Cardiac fibroblast (primary cell): ENCODE measurements at regions not wholly inside any gene's neighbourhood (a gene's known extent, or its start where the extent isn't known, plus 50 kb on each side); places are given as distances from the start of the nearest gene placed in this dataset.
"Not testable (repeated sequence)": the region's sequence is repeated elsewhere in the genome, so short reads cannot be mapped to it uniquely, and the experiment has no call there.

Experiments
- DNase-seq, 2 donors: peaks; one replicate each; pipeline versions ENCODE4 v3.0.0 to v3.0.0-alpha.2; 2010; ENCODE audit warnings: low read depth in 2 of 2
- H3K4me3 ChIP-seq, 2 donors: replicated peaks in 1 of 2; 1 replicate in 1 of 2; 2 replicates in 1 of 2; pipeline ENCODE4 v1.5.1; 2011; ENCODE audit warnings: low read depth in 2 of 2, low read length in 2 of 2, mild to moderate bottlenecking in 2 of 2, moderate library complexity in 1 of 2
- TF ChIP-seq, protein P1 (sequence below): IDR thresholded peaks from one replicate; pipeline ENCODE4 v1.5.1; 2011; ENCODE audit warnings: low read depth, mild to moderate bottlenecking, low read length, inconsistent platforms

DNA sequence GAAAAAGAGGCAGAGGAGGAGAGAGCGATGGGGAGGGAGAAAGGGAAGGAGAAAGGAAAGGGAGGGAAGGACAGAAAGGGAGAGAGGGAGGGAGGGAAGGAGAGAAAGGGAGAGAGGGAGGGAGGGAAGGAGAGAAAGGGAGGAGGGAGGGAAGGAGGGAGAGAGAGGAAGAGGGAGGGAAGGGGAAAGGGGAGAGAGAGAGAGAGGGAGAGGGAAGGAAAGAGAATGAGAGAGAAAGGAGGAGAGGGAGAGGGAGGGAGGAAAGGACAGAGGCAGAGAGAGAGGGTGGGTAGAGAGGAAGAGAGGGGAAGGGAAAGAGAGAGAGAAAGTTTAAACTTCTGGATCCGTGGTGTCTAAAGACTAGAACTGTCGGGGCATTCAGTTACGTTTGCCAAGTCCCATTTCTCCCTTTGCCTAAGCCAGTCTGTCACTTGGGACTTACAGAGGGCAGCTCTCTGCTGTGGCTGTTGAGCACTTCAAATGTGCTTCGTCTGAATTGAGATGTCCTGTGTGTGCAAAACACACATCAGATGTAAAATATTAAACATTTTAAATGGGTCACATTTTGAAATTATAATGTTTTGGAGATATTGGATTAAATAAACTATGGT lies 62.6 kb downstream of the PLXNA1 start:
- H3K4me3 ChIP-seq = no peak overlapping the region
- TF ChIP-seq, protein P1, sequence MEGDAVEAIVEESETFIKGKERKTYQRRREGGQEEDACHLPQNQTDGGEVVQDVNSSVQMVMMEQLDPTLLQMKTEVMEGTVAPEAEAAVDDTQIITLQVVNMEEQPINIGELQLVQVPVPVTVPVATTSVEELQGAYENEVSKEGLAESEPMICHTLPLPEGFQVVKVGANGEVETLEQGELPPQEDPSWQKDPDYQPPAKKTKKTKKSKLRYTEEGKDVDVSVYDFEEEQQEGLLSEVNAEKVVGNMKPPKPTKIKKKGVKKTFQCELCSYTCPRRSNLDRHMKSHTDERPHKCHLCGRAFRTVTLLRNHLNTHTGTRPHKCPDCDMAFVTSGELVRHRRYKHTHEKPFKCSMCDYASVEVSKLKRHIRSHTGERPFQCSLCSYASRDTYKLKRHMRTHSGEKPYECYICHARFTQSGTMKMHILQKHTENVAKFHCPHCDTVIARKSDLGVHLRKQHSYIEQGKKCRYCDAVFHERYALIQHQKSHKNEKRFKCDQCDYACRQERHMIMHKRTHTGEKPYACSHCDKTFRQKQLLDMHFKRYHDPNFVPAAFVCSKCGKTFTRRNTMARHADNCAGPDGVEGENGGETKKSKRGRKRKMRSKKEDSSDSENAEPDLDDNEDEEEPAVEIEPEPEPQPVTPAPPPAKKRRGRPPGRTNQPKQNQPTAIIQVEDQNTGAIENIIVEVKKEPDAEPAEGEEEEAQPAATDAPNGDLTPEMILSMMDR = no peak
- no peak for DNase-seq

DNA sequence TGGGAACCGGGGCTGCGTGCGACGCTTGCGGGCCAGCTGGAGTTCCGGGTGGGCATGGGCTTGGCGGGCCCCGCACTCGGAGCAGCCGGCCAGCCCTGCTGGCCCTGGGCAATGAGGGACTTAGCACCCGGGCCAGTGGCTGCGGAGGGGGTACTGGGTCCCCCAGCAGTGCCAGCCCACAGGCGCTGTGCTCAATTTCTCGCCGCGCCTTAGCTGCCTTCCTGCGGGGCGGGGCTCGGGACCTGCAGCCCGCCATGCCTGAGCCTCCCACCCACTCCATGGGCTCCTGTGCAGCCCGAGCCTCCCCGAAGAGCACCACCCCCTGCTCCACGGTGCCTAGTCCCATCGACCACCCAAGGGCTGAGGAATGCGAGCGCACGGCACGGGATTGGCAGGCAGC lies 63.8 kb downstream of the PLXNA1 start:
- DNase-seq, H3K4me3 ChIP-seq: not testable (repeated sequence)

DNA sequence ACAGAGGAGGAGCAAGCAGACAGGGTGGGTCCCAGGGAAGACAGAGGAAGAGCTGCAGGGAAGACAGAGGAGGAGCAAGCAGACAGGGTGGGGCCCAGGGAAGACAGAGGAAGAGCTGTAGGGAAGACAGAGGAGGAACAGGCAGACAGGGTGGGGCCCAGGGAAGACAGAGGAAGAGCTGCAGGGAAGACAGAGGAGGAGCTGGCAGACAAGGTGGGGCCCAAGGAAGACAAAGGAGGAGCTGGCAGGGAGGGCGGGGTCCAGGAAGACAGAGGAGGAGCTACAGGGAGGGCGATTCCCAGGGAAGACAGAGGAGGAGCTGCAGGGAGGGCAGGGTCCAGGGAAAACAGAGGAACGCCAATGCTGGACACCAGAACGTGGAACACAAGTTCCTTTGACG lies 66.5 kb downstream of the PLXNA1 start:
- TF ChIP-seq, protein P1 = no peak
- H3K4me3 ChIP-seq = no peak overlapping the region
- no peak for DNase-seq

DNA sequence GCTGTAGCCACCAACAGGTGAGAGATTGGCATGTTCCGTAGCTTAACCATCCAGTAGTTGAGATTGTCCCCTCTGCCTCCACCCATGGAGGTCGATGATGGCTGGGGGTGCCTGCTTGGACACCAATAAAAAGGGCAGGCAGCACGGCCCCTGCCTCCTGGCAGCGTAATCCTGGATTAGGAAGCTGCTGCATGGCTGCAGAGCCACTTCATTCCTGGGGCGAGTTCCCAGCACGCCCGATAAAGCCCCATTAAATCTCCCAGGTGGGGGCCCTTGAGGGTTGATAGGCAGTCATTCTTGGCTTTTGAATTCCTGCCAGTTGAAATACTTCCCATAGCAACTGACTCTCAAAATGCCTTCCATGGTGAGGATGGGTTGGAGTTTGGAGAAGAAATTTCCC lies 67.8 kb downstream of the PLXNA1 start:
- no peak for DNase-seq
- no peak overlapping the region for H3K4me3 ChIP-seq
- TF ChIP-seq, protein P1 = no peak

DNA sequence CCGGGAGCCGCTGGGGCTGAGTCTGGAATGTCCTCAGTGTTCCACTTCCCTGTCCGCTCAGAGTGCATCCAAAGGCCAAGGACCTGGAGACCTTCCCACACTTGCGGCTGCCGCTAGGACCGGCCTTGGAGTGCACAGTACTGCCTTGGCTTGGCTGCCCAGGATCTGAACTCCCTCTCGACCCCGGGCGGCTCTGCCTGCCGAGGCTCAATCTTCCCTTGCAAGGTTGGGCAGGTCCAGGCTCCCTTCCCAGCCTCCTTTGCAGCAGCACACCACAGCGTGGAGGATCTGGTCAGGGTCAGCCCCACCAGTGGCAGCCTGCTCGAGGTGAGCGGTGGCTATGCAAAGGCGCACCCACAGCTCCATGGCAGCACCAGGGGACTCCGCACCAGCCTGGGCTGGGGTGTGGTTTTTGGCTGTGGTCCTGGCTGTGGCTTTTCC lies 69.2 kb downstream of the PLXNA1 start:
- DNase-seq = peak in 1 of 2 donors; percentile 21
- H3K4me3 ChIP-seq = no peak overlapping the region
- TF ChIP-seq, protein P1 = no peak

DNA sequence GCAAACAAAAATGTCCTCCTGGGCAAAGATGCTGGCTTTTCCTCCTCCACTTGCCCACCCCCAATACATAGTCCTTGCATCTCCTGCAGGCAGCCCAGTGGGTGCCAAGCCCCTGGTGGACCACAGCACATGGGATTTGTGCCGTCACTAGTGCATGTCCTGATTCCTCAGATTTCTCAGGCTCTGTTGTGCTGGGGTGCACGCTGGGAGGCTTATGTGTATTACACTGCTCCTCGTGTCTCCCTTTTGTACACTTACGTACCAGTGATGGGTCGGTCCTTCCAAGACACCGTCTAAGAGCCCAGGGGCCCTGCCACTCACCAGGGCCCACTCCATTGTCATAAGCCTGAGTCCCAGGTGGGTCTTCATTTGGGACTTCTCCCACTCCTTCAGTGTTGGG lies 70.1 kb downstream of the PLXNA1 start:
- no peak for DNase-seq
- H3K4me3 ChIP-seq = no peak overlapping the region
- TF ChIP-seq, protein P1 = no peak

DNA sequence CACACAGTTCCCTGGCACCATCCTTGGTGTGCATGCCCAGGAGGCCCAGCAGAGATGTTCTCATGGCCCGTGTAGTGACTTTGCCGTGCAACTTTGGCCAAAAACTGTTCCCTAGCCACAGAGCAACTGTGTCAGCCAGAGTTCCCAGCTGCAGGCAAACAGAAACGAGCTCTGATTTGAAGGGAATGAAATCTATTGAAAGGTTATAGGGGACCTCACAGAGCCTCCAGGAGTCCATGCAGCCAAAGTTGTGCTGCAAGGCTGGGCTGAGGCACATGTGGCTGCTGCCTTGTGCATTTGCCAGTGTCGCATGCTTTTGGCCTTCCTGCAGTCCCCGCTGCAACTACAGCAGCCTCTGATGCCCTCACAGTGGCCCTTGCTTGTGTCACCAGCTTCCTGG lies 70.5 kb downstream of the PLXNA1 start:
- no peak overlapping the region for H3K4me3 ChIP-seq
- TF ChIP-seq, protein P1 = no peak
- DNase-seq = no peak
